ENCODE measurements at regions not wholly inside any gene's neighbourhood (a gene's known extent, or its start where the extent isn't known, plus 50 kb on each side); places are given as distances from the start of the nearest gene placed in this dataset.

DNA sequence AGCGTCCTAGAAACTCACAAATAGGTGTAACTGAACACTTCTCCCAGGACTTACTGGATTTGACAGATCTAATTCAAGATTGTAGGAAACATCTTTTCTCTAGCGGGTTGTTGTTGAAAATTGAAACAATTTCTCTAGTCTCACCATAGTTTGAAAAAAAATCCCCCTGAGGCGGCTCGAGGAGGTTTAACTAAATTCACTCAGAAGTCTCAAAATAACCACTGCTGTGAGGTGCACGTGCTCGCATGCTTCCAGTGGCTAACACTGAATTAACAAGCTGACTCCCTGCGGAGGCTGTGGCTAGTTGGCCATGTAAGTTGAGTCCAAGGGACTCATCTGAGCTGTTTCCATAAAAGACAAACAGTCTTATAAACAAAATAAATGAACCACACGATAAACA, 503.9 kb downstream of the OCA2 start (continued):
- TF ChIP-seq, protein P1, sequence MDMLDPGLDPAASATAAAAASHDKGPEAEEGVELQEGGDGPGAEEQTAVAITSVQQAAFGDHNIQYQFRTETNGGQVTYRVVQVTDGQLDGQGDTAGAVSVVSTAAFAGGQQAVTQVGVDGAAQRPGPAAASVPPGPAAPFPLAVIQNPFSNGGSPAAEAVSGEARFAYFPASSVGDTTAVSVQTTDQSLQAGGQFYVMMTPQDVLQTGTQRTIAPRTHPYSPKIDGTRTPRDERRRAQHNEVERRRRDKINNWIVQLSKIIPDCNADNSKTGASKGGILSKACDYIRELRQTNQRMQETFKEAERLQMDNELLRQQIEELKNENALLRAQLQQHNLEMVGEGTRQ (CRISPR knock-in tag; IDR thresholded peaks at IDR 0.05): no peak
- TF ChIP-seq NFYB (CRISPR knock-in tag; conservative IDR thresholded peaks at IDR 0.05; ENCODE audit: low read depth) (no peak), SOX15 (CRISPR knock-in tag; IDR thresholded peaks at IDR 0.05) (no peak), ATF1 (CRISPR knock-in tag; IDR thresholded peaks at IDR 0.05) (no peak)

DNA sequence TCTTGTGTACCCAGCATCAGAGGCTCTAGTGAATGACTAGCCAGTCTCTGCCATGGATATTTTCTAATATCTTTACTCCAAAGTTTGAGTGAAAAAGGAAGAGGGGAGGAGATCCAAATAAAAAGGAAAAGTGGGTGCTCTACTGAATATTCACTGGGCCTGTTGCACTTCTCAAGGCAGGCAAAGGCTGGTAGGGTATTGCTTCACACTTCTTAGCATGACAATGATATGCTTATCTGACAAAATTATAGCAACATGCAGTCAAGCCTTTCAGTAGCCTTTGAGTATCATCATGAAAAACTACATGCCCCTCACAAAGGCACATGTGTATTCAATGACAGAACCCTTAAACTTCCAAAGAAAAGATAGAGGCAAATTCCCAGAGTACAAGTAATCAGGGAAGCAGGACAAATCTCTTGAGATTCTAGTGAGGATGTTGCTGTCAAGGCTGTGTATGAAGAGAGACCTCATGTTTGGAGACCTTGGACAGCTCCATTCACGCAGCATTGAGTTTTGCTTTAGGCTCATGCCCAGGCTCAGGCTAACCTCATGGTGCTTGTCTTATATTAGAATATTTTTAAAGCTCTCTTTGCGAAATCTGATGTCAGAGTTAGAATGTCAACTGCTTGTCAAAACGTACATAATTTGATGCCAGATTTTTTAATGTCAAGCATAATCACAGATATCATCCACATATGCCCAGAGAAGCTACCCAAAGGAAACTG, 506.9 kb downstream of the OCA2 start:
- no peaks in the 10 kb centered on the region; the same call in 1 of the 2 replicates for H3K36me3 Mint-ChIP-seq
- POLR2A ChIA-PET: no interaction called here
- H3K9me3 Mint-ChIP-seq: peaks cover 15% of the 10 kb centered on the region
- H3K4me3 Mint-ChIP-seq: no peak overlapping the region
- DNase-seq (ENCODE audit: low spot score): no peak
- CTCF ChIA-PET: no interaction called here
- peaks cover 16% of the 10 kb centered on the region for H3K4me1 Mint-ChIP-seq
- no peak overlapping the region for H3K27ac Mint-ChIP-seq
- no peak for ATAC-seq
- H3K27me3 Mint-ChIP-seq (ENCODE audit: low read depth): peaks cover 3% of the 10 kb centered on the region; the same call in 1 of the 2 replicates
- no peak for TF ChIP-seq ZNF121 (CRISPR knock-in tag; IDR thresholded peaks at IDR 0.05)
- TF ChIP-seq, protein P2, sequence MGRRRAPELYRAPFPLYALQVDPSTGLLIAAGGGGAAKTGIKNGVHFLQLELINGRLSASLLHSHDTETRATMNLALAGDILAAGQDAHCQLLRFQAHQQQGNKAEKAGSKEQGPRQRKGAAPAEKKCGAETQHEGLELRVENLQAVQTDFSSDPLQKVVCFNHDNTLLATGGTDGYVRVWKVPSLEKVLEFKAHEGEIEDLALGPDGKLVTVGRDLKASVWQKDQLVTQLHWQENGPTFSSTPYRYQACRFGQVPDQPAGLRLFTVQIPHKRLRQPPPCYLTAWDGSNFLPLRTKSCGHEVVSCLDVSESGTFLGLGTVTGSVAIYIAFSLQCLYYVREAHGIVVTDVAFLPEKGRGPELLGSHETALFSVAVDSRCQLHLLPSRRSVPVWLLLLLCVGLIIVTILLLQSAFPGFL (CRISPR knock-in tag; IDR thresholded peaks at IDR 0.05; ENCODE audit: borderline replicate concordance): no peak
- TF ChIP-seq, protein P3, sequence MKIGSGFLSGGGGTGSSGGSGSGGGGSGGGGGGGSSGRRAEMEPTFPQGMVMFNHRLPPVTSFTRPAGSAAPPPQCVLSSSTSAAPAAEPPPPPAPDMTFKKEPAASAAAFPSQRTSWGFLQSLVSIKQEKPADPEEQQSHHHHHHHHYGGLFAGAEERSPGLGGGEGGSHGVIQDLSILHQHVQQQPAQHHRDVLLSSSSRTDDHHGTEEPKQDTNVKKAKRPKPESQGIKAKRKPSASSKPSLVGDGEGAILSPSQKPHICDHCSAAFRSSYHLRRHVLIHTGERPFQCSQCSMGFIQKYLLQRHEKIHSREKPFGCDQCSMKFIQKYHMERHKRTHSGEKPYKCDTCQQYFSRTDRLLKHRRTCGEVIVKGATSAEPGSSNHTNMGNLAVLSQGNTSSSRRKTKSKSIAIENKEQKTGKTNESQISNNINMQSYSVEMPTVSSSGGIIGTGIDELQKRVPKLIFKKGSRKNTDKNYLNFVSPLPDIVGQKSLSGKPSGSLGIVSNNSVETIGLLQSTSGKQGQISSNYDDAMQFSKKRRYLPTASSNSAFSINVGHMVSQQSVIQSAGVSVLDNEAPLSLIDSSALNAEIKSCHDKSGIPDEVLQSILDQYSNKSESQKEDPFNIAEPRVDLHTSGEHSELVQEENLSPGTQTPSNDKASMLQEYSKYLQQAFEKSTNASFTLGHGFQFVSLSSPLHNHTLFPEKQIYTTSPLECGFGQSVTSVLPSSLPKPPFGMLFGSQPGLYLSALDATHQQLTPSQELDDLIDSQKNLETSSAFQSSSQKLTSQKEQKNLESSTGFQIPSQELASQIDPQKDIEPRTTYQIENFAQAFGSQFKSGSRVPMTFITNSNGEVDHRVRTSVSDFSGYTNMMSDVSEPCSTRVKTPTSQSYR (CRISPR knock-in tag; IDR thresholded peaks at IDR 0.05): no peak
- TF ChIP-seq, protein P4, sequence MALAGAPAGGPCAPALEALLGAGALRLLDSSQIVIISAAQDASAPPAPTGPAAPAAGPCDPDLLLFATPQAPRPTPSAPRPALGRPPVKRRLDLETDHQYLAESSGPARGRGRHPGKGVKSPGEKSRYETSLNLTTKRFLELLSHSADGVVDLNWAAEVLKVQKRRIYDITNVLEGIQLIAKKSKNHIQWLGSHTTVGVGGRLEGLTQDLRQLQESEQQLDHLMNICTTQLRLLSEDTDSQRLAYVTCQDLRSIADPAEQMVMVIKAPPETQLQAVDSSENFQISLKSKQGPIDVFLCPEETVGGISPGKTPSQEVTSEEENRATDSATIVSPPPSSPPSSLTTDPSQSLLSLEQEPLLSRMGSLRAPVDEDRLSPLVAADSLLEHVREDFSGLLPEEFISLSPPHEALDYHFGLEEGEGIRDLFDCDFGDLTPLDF (CRISPR knock-in tag; IDR thresholded peaks at IDR 0.05): no peak
- TF ChIP-seq TEAD1 (CRISPR knock-in tag; IDR thresholded peaks at IDR 0.05): no peak
- TF ChIP-seq, protein P5, sequence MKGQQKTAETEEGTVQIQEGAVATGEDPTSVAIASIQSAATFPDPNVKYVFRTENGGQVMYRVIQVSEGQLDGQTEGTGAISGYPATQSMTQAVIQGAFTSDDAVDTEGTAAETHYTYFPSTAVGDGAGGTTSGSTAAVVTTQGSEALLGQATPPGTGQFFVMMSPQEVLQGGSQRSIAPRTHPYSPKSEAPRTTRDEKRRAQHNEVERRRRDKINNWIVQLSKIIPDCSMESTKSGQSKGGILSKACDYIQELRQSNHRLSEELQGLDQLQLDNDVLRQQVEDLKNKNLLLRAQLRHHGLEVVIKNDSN (CRISPR knock-in tag; IDR thresholded peaks at IDR 0.05): no peak
- no peak for TF ChIP-seq NFE2L1 (CRISPR knock-in tag; IDR thresholded peaks at IDR 0.05)
- TF ChIP-seq, protein P6, sequence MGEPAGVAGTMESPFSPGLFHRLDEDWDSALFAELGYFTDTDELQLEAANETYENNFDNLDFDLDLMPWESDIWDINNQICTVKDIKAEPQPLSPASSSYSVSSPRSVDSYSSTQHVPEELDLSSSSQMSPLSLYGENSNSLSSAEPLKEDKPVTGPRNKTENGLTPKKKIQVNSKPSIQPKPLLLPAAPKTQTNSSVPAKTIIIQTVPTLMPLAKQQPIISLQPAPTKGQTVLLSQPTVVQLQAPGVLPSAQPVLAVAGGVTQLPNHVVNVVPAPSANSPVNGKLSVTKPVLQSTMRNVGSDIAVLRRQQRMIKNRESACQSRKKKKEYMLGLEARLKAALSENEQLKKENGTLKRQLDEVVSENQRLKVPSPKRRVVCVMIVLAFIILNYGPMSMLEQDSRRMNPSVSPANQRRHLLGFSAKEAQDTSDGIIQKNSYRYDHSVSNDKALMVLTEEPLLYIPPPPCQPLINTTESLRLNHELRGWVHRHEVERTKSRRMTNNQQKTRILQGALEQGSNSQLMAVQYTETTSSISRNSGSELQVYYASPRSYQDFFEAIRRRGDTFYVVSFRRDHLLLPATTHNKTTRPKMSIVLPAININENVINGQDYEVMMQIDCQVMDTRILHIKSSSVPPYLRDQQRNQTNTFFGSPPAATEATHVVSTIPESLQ (CRISPR knock-in tag; IDR thresholded peaks at IDR 0.05): no peak
- no peak for TF ChIP-seq ZNF232 (CRISPR knock-in tag; IDR thresholded peaks at IDR 0.05)
- TF ChIP-seq, protein P7, sequence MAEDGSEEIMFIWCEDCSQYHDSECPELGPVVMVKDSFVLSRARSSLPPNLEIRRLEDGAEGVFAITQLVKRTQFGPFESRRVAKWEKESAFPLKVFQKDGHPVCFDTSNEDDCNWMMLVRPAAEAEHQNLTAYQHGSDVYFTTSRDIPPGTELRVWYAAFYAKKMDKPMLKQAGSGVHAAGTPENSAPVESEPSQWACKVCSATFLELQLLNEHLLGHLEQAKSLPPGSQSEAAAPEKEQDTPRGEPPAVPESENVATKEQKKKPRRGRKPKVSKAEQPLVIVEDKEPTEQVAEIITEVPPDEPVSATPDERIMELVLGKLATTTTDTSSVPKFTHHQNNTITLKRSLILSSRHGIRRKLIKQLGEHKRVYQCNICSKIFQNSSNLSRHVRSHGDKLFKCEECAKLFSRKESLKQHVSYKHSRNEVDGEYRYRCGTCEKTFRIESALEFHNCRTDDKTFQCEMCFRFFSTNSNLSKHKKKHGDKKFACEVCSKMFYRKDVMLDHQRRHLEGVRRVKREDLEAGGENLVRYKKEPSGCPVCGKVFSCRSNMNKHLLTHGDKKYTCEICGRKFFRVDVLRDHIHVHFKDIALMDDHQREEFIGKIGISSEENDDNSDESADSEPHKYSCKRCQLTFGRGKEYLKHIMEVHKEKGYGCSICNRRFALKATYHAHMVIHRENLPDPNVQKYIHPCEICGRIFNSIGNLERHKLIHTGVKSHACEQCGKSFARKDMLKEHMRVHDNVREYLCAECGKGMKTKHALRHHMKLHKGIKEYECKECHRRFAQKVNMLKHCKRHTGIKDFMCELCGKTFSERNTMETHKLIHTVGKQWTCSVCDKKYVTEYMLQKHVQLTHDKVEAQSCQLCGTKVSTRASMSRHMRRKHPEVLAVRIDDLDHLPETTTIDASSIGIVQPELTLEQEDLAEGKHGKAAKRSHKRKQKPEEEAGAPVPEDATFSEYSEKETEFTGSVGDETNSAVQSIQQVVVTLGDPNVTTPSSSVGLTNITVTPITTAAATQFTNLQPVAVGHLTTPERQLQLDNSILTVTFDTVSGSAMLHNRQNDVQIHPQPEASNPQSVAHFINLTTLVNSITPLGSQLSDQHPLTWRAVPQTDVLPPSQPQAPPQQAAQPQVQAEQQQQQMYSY (CRISPR knock-in tag; IDR thresholded peaks at IDR 0.05): no peak
- TF ChIP-seq, protein P8, sequence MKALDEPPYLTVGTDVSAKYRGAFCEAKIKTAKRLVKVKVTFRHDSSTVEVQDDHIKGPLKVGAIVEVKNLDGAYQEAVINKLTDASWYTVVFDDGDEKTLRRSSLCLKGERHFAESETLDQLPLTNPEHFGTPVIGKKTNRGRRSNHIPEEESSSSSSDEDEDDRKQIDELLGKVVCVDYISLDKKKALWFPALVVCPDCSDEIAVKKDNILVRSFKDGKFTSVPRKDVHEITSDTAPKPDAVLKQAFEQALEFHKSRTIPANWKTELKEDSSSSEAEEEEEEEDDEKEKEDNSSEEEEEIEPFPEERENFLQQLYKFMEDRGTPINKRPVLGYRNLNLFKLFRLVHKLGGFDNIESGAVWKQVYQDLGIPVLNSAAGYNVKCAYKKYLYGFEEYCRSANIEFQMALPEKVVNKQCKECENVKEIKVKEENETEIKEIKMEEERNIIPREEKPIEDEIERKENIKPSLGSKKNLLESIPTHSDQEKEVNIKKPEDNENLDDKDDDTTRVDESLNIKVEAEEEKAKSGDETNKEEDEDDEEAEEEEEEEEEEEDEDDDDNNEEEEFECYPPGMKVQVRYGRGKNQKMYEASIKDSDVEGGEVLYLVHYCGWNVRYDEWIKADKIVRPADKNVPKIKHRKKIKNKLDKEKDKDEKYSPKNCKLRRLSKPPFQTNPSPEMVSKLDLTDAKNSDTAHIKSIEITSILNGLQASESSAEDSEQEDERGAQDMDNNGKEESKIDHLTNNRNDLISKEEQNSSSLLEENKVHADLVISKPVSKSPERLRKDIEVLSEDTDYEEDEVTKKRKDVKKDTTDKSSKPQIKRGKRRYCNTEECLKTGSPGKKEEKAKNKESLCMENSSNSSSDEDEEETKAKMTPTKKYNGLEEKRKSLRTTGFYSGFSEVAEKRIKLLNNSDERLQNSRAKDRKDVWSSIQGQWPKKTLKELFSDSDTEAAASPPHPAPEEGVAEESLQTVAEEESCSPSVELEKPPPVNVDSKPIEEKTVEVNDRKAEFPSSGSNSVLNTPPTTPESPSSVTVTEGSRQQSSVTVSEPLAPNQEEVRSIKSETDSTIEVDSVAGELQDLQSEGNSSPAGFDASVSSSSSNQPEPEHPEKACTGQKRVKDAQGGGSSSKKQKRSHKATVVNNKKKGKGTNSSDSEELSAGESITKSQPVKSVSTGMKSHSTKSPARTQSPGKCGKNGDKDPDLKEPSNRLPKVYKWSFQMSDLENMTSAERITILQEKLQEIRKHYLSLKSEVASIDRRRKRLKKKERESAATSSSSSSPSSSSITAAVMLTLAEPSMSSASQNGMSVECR (CRISPR knock-in tag; IDR thresholded peaks at IDR 0.05; ENCODE audit: borderline replicate concordance): no peak
- no peak for TF ChIP-seq JUN (CRISPR knock-in tag; IDR thresholded peaks at IDR 0.05)
- no peak for TF ChIP-seq FOXP1 (CRISPR knock-in tag; IDR thresholded peaks at IDR 0.05; ENCODE audit: borderline replicate concordance)
- no peak for TF ChIP-seq SP1 (CRISPR knock-in tag; conservative IDR thresholded peaks at IDR 0.05)
- no peak for TF ChIP-seq ZNF671 (CRISPR knock-in tag; IDR thresholded peaks at IDR 0.05)

All from WTC11 (cell line).